Lung (tissue), 11 donors: ENCODE measurements at regions not wholly inside any gene's neighbourhood (a gene's known extent, or its start where the extent isn't known, plus 50 kb on each side); places are given as distances from the start of the nearest gene placed in this dataset.

Experiments used
- ATAC-seq: fragments of 200-7000 bp; cut with Tn5 transposase; one replicate; pipeline ENCODE4 v1.9.1; 2020; ENCODE audit warnings: moderate number of reproducible peaks; ENCODE audit not compliant: insufficient read depth, low FRiP score
- DNase-seq, 3 donors: peaks; one replicate each; pipeline ENCODE4 v3.0.0-alpha.2; 2013 to 2017
- H3K27ac ChIP-seq, 2 donors: one replicate each; pipeline ENCODE4 v1.5.1; 2013; ENCODE audit warnings: mild to moderate bottlenecking in 2 of 2, moderate library complexity in 2 of 2, control low read depth in 1 of 2, inconsistent platforms in 1 of 2, low read depth in 1 of 2, low read length in 1 of 2
- H3K27me3 ChIP-seq, 3 donors: one replicate each; pipeline ENCODE4 v1.5.1; 2013; ENCODE audit warnings: low read length in 2 of 3; ENCODE audit not compliant: control insufficient read depth in 3 of 3, insufficient read depth in 3 of 3
- H3K36me3 ChIP-seq, 4 donors: one replicate each; pipeline ENCODE4 v1.5.1; 2013; ENCODE audit warnings: low read length in 4 of 4, mild to moderate bottlenecking in 1 of 4, moderate library complexity in 1 of 4; ENCODE audit not compliant: control insufficient read depth in 4 of 4, insufficient read depth in 4 of 4
- H3K4me1 ChIP-seq, 5 donors: one replicate each; pipeline ENCODE4 v1.5.1; 2013; ENCODE audit warnings: low read length in 5 of 5, mild to moderate bottlenecking in 2 of 5, moderate library complexity in 1 of 5; ENCODE audit not compliant: control insufficient read depth in 5 of 5, insufficient read depth in 5 of 5
- H3K4me3 ChIP-seq: one replicate; pipeline ENCODE4 v1.5.1; 2013; ENCODE audit warnings: mild to moderate bottlenecking, control low read depth, moderate library complexity
- H3K9ac ChIP-seq, 2 donors: one replicate each; pipeline ENCODE4 v1.5.1; 2013; ENCODE audit warnings: low read length in 2 of 2, control low read depth in 1 of 2; ENCODE audit not compliant: insufficient read depth in 1 of 2
- H3K9me3 ChIP-seq, 4 donors: one replicate each; pipeline ENCODE4 v1.5.1; 2013; ENCODE audit warnings: low read length in 3 of 4, mild to moderate bottlenecking in 1 of 4, moderate library complexity in 1 of 4; ENCODE audit not compliant: control insufficient read depth in 4 of 4, insufficient read depth in 3 of 4
- WGBS, 2 donors: extraction: QIAGEN DNeasy Blood & Tissue Kit; methylation state at CpG; one replicate each; pipeline ENCODE4 v1.1.7; 2013; 5-methylcytosine and 5-hydroxymethylcytosine counted together
- TF ChIP-seq, protein P1 (sequence below): IDR thresholded peaks from 2 replicates; pipeline ENCODE4 v1.5.1; 2012; ENCODE audit warnings: mild to moderate bottlenecking; ENCODE audit errors: control extremely low read depth, extremely low read depth
- donor health status: control.
- donor health status: control.
- donor health status: Bipolar disorder and iron deficiency.
- donor health status: healthy.
- donor health status: DM: yes; HTN: yes; CAD: no.

DNA sequence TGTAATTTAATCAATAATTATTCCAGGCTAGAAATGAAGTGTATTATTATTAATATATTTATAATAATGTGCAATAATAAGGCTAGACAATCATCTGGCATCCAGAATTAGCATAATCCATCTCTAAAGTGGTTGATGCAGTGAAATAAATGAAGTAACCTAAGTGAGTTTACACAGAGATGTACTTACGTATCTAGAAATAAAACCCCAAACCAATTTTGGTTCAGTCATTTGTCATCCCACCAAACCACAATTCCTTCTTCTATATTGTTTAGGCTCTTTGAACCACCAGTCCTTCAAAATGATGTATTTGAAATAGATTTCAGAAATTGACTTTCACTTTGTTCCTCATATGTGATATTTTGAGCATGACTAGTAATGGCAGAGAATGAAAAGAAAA lies 247.6 kb upstream of the MIR17HG start:
- H3K27me3 ChIP-seq: no peaks in the 10 kb centered on the region
- no peak overlapping the region for H3K9ac ChIP-seq
- H3K27ac ChIP-seq: no peak overlapping the region
- TF ChIP-seq, protein P1, sequence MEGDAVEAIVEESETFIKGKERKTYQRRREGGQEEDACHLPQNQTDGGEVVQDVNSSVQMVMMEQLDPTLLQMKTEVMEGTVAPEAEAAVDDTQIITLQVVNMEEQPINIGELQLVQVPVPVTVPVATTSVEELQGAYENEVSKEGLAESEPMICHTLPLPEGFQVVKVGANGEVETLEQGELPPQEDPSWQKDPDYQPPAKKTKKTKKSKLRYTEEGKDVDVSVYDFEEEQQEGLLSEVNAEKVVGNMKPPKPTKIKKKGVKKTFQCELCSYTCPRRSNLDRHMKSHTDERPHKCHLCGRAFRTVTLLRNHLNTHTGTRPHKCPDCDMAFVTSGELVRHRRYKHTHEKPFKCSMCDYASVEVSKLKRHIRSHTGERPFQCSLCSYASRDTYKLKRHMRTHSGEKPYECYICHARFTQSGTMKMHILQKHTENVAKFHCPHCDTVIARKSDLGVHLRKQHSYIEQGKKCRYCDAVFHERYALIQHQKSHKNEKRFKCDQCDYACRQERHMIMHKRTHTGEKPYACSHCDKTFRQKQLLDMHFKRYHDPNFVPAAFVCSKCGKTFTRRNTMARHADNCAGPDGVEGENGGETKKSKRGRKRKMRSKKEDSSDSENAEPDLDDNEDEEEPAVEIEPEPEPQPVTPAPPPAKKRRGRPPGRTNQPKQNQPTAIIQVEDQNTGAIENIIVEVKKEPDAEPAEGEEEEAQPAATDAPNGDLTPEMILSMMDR: no peak
- H3K9me3 ChIP-seq: no peaks in the 10 kb centered on the region
- no peak overlapping the region for H3K4me3 ChIP-seq
- DNase-seq (no peak), ATAC-seq (no peak)
- H3K4me1 ChIP-seq: no peaks in the 10 kb centered on the region
- 79 to 91% methylated on average over 1 of the region's 1 CpG for WGBS, 2 donors
- H3K36me3 ChIP-seq: no peaks in the 10 kb centered on the region

DNA sequence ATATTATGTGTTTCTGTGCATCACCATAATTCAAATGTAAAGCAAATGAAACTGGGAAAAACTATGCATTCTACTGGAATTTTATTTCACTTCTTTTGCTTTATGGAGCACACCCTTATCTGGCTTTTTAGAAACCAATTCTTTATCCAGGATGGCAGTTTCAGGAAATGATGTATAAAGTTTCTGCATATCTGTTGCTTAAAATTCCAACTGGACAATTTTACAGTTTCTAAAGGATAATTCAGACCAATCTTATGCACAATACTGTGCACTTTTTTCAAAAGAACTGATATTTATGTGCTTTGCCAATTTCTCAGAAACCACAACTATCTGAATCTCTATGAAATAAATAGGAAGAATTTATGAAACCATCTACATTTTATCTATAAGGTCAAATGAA lies 246.5 kb upstream of the MIR17HG start:
- H3K9ac ChIP-seq: no peak overlapping the region
- no peaks in the 10 kb centered on the region for H3K36me3 ChIP-seq
- TF ChIP-seq, protein P1: no peak
- H3K4me3 ChIP-seq: no peak overlapping the region
- H3K27ac ChIP-seq: no peak overlapping the region
- no peaks in the 10 kb centered on the region for H3K27me3 ChIP-seq
- H3K4me1 ChIP-seq: no peaks in the 10 kb centered on the region
- ATAC-seq (no peak), DNase-seq (no peak)
- no peaks in the 10 kb centered on the region for H3K9me3 ChIP-seq

DNA sequence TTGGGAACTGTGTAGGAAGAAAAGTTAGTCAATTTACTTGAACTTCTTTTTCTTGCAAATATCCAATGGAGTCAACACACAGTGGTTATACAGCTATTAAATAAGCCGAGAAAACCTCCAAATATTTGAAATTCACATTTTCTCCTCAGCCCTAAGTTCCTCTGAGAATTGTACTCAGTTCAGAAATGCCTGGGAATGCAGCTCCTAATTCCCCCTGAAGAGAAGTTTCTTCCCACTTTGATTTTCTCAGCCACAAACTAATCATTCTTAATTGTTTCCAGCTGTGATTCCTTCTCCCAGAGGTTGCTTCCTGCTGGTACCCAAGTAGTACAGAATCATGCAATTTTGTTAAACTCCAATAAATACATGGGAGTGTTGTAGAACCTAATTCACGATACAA lies 246.1 kb upstream of the MIR17HG start:
- 76 to 90% methylated on average over 2 of the region's 2 CpGs for WGBS, 2 donors
- ATAC-seq (no peak), DNase-seq (no peak)
- TF ChIP-seq, protein P1: no peak
- Histone ChIP-seq H3K27me3 (no peaks in the 10 kb centered on the region), H3K4me3 (no peak overlapping the region), H3K27ac (no peak overlapping the region), H3K9me3 (no peaks in the 10 kb centered on the region), H3K9ac (no peak overlapping the region), H3K36me3 (no peaks in the 10 kb centered on the region), H3K4me1 (no peaks in the 10 kb centered on the region)

DNA sequence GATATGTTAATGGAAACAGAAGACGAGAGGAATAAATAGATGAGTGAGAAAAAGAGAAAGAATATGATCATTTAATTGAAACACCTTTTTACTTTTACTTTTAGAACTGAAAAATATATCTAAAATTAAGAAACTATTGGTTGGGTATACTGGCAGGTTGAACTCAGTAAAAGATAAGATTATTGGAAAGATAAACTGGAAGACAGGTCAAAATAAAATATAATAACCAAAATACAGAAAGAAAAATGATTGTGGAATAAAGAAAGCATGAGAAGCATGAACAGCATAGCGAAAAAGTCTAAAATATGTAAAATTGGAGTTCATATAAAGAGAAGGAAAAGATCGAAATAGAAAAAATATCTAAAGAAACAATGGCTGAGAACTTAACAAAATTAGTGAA lies 242.2 kb upstream of the MIR17HG start:
- Histone ChIP-seq H3K36me3 (no peaks in the 10 kb centered on the region), H3K4me1 (no peaks in the 10 kb centered on the region), H3K4me3 (no peak overlapping the region), H3K9ac (no peak overlapping the region), H3K27me3 (no peaks in the 10 kb centered on the region), H3K9me3 (no peaks in the 10 kb centered on the region), H3K27ac (no peak overlapping the region)
- DNase-seq: no peak
- 91 to 95% methylated on average over 3 of the region's 3 CpGs for WGBS, 2 donors
- no peak for ATAC-seq
- TF ChIP-seq, protein P1: no peak
